Left colon (tissue), 2 donors: ENCODE measurements at regions not wholly inside any gene's neighbourhood (a gene's known extent, or its start where the extent isn't known, plus 50 kb on each side); places are given as distances from the start of the nearest gene placed in this dataset.
"Not testable (repeated sequence)": the region's sequence is repeated elsewhere in the genome, so short reads cannot be mapped to it uniquely, and the experiment has no call there.

Experiments used
- ATAC-seq: fragments of 200-7000 bp; cut with Tn5 transposase; one replicate; pipeline ENCODE4 v1.9.1; 2020; ENCODE audit warnings: mild to moderate bottlenecking, moderate library complexity
- DNase-seq, 2 donors: peaks; one replicate each; pipeline ENCODE4 v3.0.0-alpha.2; 2020
- intact Hi-C, 2 donors: fragments of 100-400 bp; cut with DNase I in 1 of 2; cut with micrococcal nuclease in 1 of 2; formaldehyde crosslinking; loops; one replicate each; pipeline versions ENCODE4 v1.11.2 to v1.14.0; 2022; cut with DNase I, micrococcal nuclease
- donor health status: DM: no; HTN: no; CAD: no.
- donor health status: DM: yes; HTN: yes; CAD: no.

DNA sequence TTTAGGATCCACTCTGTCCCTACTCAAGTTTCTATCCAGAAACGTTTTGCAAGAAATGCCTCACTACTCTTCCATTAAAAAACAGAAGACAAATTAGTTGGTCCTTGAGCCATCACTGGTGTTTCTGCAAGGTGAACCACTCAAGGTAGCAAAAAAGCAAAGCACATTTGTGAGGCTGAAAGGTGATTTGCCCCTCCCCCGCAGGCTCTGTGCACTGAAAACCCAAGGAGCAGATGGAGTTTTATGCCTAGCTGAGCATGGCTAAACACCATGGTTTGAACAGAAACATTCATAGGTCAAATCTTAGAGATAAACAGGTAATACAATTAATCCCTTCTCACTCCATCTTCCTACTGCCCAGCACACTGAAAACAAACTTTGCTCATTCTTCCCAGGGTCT, 538.2 kb upstream of the CDH5 start:
- ATAC-seq (no peak), DNase-seq (no peak)
- intact Hi-C loops = no loop called here

DNA sequence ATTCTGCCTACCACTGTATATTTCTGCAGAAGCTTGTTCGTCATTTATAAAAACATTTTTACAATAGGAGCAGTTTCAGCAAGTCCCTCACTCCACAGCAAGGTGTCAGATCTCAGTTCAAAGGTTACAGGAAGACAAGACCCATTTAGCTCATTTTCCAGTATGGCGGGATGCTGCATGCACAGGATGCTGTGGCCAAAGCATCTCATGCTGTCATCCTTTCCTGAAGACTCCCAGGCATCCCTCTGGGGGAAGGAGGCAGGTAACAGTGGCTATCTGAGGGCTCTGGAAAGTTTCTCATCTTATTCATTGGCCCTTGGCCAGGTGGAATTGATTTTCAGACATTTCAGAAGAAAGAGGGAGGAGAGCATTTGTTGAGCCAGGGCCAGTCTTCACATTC, 539.3 kb upstream of the CDH5 start:
- DNase-seq (no peak), ATAC-seq (no peak)
- intact Hi-C loops = no loop called here

GRCh38 chr16:65825191-65825856, 541.2 kb upstream of the CDH5 start:
- DNase-seq = no peak
- intact Hi-C loops = no loop called here
- no peak for ATAC-seq

DNA sequence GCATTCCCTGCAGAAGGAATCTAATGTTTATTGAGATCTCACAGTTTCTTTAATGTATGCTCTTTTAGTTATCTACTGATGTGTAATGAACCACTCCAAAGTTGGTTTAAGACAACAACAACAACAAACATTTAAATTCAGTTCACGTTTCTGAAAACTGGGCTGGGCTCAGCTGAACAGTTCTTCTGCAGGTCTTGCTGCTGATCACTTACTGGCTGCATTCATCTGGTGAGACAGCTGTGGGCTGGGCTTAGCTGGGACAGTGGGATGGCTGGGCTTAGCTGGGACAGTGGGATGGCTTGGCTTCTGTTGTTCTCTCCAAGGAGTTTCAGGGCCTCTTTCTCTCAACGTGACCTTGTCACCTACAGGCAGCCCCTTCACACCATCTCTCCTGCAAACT, 544.3 kb upstream of the CDH5 start:
- ATAC-seq = no peak
- intact Hi-C loops = no loop called here

GRCh38 chr16:65819136-65819898, 547.2 kb upstream of the CDH5 start:
- intact Hi-C loops = no loop called here
- ATAC-seq = no peak
- DNase-seq = no peak

More for the DNA sequence above, 544.3 kb upstream of the CDH5 start:
- DNase-seq = no peak

DNA sequence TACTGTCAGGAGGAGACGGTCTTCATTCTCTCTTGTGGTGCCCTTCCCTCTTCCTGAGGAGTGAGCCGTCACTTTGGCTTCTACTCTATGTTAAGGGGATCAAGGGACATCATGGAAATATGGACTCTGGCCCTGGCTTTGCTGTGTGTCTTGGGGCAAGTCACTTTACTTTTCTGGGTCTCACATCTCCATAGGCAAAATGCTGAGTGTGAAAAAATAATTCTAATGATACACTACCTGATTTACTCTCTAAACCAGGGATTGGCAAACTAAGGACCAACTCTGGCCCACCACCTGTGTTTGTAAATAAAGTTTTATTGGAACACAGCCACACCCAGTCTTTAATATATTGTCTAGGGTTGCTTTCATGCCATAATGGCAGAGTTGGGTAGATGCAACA, 548.7 kb upstream of the CDH5 start:
- ATAC-seq (no peak), DNase-seq (no peak)
- intact Hi-C loops = no loop called here

DNA sequence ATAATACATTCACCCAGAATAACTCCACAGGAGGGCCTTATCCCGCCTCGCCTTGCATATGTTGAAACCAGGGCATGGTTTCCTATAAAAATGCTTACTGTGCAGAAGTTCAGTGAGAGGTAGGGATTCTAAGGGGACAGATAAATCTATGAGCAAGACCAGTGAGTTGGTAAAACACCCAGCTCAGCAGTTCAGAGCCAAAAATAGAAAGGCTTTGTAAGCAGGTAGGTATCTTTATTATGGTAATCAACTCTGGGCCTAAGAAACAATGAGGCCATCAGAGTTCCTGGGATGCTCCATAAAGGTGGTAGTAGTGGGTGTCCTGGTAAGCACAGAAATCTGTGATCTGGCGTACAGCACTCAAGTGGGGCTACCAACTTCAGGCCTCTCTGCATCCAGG, 549.4 kb upstream of the CDH5 start:
- no peak for ATAC-seq
- DNase-seq = no peak
- intact Hi-C loops = no loop called here

- ATAC-seq (no peak), DNase-seq (no peak)
- intact Hi-C loops = no loop called here
Observed at GRCh38 chr16:65816556-65816955, 549.9 kb upstream of the CDH5 start.

DNA sequence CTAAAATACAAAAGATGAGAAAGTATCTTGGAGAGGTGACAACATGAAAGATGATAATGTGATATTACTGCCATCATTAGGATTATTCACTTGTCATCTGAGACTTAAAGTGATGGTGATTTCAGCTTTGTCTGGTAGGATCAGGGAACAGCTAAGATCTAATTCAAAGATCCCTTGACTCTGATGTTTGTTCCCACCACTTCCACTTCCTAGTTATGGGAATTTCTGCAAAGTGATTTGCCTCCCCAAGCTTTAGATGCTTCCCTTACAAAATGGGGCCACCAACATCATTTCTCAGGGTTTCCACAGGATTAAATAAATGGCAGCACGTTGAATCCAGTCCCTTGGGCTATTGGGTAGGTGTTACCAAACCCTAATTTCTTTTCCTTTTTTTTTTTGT, 550.8 kb upstream of the CDH5 start:
- intact Hi-C loops = no loop called here
- ATAC-seq = no peak
- DNase-seq = no peak

DNA sequence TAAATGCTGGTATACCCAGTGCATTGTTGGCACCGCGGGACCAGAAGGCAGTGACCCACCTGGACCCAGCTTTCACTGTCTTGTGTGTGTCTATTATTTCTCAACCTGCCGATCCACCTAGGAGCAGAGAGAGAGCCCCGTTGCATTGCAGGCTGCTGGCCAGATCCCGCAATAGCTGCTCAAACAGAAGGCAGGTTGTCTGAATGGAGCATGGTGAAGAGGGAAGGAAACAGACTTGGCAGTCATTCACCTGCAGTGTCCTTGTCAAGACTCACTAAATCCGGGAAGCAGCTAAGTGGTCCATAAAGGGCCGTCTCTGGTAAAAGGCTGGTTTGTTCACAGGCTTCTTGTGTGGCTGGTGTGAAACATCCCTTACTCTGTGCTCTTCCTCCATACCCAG, 552.6 kb upstream of the CDH5 start:
- DNase-seq, ATAC-seq, intact Hi-C loops: not testable (repeated sequence)

- intact Hi-C loops = no loop called here
- DNase-seq = no peak
- ATAC-seq = no peak
Observed at GRCh38 chr16:65809627-65810026, 556.9 kb upstream of the CDH5 start.

DNA sequence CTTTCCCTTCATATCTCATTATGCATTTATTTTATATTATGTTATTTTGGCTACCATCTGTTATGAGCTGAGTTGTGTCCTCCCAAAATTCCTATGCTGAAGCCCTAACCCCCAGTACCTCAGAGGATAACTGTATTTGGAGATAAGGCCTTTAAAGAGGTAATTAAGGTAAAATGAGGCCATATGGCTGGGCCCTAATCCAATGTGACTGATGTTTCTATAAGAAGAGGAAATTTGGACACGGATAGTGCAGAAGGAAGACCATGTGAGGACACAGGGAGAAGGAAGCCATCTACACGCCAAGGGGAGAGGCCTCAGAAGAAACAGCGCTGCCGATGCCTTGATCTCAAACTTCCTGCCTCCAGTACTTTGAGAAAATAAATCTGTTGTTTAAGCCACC, 557.7 kb upstream of the CDH5 start:
- DNase-seq = no peak
- ATAC-seq = no peak
- intact Hi-C loops = no loop called here

- ATAC-seq = no peak
- no peak for DNase-seq
- intact Hi-C loops = no loop called here
Observed at GRCh38 chr16:65807858-65808257, 558.6 kb upstream of the CDH5 start.

DNA sequence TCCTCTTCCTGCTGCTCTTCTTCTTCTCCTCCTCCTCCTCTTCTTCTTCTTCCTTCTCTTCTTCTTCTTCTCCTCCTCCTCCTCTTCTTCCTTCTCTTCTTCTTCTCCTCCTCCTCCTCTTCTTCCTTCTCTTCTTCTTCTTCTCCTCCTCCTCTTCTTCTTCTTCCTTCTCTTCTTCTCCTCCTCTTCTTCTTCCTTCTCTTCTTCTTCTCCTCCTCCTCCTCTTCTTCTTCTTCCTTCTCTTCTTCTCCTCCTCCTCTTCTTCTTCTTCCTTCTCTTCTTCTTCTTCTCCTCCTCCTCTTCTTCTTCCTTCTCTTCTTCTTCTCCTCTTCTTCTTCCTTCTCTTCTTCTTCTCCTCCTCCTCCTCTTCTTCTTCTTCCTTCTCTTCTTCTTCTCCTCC, 560.8 kb upstream of the CDH5 start:
- intact Hi-C loops, ATAC-seq, DNase-seq: not testable (repeated sequence)

GRCh38 chr16:65796481-65796880, 570.0 kb upstream of the CDH5 start:
- intact Hi-C loops = no loop called here
- ATAC-seq (no peak), DNase-seq (no peak)

- intact Hi-C loops = no loop called here
- no peak for DNase-seq
- no peak for ATAC-seq
Observed at GRCh38 chr16:65794973-65795372, 571.5 kb upstream of the CDH5 start.

- no peak for ATAC-seq
- DNase-seq = no peak
Observed at GRCh38 chr16:65793781-65794180, 572.7 kb upstream of the CDH5 start.

DNA sequence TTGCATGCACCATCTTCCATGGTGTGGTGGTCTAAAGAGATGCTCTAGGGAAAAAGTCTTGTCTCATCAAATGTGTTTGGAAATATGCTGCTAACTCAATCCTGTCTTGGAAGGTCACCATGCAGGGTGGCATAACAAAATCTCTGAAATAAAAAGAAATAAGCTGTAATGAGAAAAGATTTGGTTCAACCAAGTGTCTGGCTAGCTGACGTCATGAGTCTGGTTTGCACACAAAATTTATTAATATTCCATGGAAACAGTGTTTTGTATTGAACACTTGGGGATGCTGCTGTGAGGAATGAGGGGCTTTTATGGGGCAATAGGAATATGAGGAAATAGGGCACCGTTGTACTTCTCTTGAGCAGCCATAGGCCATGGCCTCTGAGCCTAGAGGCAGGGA, 575.7 kb upstream of the CDH5 start:
- DNase-seq (no peak), ATAC-seq (no peak)
- intact Hi-C loops = no loop called here

More at GRCh38 chr16:65793781-65794180, 572.7 kb upstream of the CDH5 start:
- intact Hi-C loops = no loop called here

- intact Hi-C loops = no loop called here
- ATAC-seq = no peak
Observed at GRCh38 chr16:65789161-65789945, 577.1 kb upstream of the CDH5 start.

More at GRCh38 chr16:65789161-65789945, 577.1 kb upstream of the CDH5 start:
- no peak for DNase-seq
